SK-N-DZ (cell line): ENCODE measurements at regions not wholly inside any gene's neighbourhood (a gene's known extent, or its start where the extent isn't known, plus 50 kb on each side); places are given as distances from the start of the nearest gene placed in this dataset.
"Not testable (repeated sequence)": the region's sequence is repeated elsewhere in the genome, so short reads cannot be mapped to it uniquely, and the experiment has no call there.

Source experiments
- DNase-seq: peaks from one replicate; pipeline ENCODE4 v3.0.0-alpha.2; 2015; ENCODE audit warnings: low spot score

DNA sequence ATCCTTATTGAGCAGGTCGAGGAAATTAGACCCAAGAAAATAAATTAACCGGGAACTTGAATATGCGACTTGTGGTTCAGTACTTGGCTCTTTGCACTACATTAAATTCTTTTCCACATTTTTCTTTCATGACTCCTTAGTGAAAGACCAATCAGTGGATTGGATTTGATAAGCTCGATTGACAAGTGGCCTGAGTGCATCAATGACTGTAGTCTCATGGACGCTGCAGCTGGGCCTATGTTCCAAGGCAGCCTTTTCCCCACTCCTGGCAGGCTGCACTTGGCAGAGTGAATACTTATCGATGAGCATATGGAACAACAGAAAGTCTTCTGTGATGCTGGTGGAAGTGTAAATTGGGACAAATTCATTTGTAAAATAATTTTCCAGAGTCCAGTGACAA is 210.8 kb upstream of the EXOC2 start:
- no peak for DNase-seq

DNA sequence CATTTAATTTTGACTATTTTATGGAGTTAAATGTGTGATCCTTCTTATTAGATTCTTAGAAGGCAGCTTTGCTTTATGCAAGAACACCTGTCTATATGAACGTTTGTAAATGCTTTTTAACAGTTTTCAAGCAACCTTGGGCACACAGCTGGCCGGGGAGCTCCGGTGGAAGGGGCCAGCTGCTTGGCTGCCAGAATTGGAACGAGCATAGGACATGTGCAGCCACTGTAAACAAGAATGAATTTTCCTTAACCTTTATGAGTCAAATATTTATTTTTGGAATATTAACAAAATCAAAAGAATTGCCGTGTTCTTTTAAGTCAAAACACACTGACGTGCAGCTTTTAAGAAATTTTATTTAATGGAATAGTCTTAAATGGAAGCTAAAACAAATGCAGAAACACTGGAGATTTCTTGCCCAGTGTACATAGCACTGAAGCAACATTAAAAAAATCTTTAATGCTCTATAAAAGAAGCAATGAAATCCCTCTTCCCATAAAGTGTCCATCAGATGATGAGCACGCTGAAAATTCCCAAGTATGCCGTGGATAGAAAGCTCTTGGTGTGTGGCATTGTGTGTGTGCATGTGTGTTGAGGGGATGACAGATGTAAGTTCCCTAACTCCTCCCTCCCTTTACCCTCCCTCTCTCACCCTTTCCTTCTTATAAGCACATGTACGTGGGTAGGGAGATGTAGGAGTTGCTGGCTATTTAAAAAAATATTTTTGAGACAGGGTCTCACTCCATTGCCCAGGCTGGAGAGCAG is 208.9 kb upstream of the EXOC2 start:
- no peak for DNase-seq

DNA sequence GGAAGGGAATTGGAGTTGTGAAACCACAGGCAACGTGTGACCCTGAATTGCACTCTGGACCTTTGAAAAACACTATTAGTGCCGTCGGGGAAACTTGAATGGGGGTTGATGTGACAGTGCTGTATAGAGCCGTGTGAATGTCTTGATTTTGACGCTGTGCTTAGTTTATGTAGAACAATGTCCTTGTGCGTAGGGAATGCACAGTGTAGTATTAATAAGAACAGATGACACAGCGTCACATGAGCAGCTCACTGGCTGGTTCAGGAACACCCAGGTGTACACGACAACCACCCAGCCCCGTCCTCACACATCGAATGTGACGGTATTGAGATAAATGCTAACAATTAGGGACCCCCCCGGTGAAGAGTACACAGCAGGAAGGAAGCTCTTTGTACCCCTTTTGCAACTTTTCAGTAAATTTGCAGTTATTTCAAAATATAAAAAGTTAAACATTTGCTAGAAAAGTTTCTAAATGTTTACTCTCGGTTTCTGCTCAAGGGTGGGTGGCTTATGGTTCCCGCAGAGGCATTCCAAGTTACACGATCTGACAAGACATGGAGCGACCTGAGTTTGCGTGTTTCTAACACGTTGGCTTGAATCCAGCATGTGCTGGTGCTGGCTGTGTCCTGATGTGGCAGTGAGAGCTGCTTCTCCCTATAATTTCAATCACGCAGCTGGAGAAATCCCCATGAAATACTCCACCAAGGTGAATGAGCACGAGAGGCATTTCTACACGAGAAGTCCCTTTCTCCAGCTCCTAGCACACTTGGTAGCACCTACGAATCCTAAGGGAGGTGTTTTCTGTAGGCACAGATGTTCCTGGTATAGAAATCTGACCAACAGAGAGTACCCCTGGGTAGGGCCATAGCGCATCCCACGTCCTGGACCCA is 208.0 kb upstream of the EXOC2 start:
- no peak for DNase-seq

DNA sequence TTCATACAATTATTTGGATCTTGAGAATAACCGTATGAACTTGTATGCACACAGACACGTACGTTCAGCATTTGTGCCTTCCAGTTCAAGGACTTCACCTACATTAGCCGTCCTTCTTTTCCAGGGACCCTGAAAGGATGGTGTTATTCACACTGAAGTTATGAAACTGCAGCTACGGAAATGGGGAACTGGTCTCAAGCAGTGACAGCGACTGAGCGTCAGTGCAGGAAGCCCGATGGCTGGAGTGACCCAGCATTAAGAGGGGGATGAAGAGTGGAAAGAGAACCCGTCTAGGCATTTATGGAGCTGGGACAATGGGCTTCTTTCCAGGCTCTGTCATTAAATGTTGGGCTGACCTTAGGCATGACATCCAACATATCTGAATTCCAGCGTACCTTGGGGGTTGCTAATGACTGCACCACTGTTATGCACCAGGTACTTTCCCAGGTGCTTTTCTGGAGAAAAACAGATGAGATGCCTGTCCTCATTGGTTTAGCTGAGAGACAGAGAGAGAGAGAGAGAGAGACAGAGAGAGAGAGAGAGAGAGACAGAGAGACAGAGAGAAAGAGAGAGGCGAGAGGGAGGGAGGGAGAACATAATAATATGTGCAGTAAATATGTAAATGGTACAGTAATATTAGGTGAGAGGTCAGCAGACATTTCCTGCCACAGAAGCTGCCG is 204.7 kb upstream of the EXOC2 start:
- no peak for DNase-seq

- no peak for DNase-seq
These were observed 201.3 kb upstream of the EXOC2 start for GRCh38 chr6:894274-894673.

DNA sequence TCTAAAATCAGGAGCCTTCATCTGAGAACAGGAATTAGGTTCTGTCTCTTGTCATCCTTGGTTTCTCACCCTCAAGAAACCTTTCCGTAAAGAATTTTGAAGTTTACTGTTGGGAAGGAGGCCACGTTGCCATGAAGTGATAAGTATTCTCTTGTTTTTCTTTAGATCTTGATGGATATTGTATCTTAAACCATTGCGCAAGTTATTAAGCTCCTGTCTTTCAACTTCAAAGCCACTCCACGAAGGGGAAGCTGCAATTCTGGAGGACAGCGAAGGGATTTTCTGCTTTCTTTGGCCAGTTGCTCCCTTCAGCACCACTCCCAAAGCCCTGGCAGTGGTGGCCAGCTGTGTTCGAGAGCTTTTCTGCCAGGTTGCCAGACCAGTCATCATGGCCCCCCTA is 198.1 kb upstream of the EXOC2 start:
- no peak for DNase-seq

DNA sequence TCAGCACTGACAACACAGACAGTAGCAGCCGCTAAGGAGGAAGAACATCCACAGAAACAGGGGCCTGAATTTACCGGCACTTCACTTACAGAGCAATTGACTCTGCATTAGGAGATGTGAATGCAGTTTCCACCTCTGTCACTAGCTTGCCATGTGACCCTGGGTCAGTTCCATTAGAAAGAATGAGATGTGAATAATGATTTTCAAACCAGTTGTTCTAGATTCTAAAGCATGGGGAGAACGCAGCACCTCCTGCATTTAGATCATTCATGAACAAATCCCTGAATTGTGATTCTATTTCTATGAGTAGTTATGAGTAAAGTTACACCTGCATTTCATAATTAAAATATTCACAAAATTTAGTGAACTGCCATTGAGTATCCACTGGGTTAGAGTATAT is 197.3 kb upstream of the EXOC2 start:
- no peak for DNase-seq

DNA sequence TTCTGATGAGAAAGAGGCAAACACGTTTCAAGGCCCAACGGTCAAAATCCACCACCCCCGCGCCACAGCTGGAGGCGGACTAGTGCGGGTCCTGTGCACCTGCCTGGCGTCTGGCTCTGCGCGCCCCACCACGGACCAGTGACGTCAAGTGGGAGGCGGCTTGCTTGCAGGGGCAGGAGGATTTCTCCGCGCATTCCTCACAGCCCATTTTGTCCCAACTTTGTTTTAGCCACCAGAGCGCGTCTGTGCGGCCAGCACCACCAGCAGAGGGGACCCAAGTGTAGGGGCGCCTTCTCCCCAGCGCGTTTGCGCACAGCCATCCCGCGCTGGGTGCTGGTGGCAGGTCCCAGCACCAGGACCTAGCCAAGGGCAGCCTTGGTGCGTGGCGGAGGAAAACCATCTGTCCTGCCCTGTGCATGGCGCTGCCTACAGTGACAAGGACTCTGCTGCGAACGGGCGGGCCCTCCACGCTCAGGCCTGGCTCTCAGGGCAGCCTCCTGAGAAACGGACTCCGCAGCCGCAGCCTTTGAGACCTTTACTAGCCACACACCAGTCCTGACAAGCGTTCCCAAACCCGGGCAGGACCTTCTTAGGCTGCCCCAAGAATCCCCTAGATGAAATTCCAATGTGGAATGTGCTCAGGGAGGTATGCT is 194.8 kb upstream of the EXOC2 start:
- DNase-seq, result no peak

DNA sequence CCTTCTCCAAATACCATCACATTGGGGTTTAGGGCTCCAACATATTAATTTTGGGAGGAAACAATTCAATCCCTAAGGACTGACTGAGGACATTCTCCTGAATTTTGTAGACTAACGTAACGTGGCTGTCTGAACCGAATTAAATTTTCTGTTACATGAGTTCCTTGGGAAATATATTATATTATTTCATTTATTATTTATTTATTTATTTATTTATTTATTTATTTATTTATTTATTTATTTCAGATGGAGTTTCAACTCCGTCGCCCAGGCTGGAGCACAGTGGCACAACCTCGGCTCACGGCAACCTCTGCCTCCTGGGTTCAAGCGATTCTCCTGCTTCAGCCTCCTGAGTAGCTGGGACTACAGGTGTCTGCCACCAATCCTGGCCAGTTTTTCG is 193.2 kb upstream of the EXOC2 start:
- not testable (repeated sequence) for DNase-seq

DNA sequence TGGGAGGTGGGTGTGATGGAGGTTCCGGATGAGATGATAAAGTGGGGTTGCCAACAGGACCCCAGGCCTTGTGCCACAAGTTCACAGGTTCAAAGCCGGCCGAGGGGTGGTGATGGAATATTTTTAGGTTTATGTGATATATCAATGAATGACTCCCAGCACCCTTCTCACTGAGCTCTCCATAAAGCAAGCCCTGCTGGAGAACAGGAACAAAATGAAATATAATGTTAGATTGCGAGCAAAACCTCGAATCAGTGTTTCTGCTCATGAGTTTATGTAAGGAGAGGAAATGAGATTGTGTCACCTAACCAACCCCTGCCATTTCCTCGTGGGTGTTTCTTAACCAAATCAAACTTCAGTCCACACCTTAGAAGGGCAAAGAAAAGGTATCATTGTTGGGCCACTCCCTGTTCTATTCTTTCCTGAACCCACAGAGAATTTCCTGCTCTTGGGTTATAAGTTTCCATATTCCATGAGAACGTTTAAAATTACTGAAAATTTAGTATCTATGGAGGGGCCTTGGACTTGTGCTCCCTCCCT is 192.2 kb upstream of the EXOC2 start:
- DNase-seq, result no peak

DNA sequence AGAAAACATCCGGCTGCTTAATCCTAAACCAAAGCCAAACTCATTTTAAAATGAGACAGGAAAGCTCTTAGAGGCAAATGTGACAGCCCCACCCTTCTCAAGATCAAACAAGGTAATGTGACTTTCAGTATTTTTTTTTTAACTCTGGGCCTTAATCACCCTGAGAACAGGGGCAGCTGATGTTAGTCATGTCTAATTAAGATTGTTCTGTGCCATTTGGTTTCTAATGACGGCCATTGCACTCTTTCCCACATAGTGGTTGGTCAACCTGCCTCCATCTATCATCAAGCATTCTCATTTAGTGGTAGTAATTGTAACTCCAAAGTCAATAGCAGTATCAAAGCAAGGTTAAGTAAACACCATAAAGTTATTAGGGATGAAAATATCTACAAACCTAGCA is 191.6 kb upstream of the EXOC2 start:
- DNase-seq, result no peak

- no peak for DNase-seq
These were observed 189.2 kb upstream of the EXOC2 start for GRCh38 chr6:882084-882598.

- no peak for DNase-seq
These were observed 185.2 kb upstream of the EXOC2 start for GRCh38 chr6:878179-878578.

GRCh38 chr6:875012-875411 is 182.1 kb upstream of the EXOC2 start:
- DNase-seq, result no peak

GRCh38 chr6:872570-873125 is 179.7 kb upstream of the EXOC2 start:
- DNase-seq, result no peak

DNA sequence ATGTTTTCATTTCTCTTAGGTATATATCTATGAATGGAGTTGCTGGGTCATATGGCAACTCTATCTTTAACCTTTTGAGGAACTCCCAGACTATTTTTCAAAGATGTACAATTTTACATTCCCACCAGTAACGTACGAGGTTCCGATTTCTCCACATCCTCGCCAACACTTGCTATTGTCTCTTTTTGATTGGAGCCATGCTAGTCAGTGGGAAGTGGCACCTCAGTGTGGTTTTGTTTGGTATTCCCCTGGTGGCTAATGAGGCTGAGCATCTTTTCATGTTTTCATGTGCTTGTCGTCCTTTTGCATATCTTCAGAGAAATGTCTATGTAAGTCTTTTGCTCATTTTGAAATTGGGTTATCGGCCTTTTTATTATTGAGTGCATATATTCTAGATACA is 178.6 kb upstream of the EXOC2 start:
- no peak for DNase-seq

GRCh38 chr6:870096-870495 is 177.2 kb upstream of the EXOC2 start:
- DNase-seq, result no peak

GRCh38 chr6:868201-868600 is 175.3 kb upstream of the EXOC2 start:
- no peak for DNase-seq

DNA sequence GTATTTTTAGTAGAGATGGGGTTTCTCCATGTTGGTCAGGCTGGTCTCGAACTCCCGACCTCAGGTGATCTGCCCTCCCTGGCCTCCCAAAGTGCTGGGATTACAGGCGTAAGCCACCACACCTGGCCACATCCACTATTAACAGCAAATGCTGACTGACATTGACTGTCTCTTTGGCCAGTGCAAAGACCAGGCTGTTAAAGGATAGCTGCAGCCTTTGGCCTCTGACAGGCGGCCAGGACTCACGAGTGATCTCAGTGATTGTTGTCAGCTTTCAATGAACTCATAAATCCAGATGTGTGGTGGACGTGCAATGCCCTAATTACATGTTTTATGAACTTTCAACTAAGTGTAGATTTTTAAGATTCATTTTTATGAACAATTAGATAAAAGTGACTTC is 174.4 kb upstream of the EXOC2 start:
- no peak for DNase-seq

DNA sequence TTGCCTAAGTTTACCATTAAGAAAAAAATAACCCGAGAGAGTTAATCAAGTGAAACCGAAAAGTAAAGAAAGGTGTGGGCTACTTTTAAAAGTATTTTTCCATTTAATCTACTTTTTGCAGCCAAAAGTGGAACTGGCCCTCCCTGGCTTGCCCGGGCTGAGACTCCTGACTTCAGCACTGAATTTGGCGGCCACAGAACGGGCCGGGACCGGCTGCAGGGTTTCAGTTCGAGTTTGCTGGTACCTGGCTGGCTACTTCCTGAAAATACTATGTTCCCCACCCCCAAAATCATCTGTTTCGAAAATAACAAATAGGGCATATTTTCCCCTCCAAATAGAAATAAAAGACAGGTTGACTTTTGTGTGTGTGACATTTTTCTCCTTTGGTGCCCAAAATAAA is 173.4 kb upstream of the EXOC2 start:
- no peak for DNase-seq

- no peak for DNase-seq
These were observed 172.9 kb upstream of the EXOC2 start for GRCh38 chr6:865846-866245.
